Vagina (tissue), 2 donors: ENCODE measurements at regions not wholly inside any gene's neighbourhood (a gene's known extent, or its start where the extent isn't known, plus 50 kb on each side); places are given as distances from the start of the nearest gene placed in this dataset.

ENCODE experiments used
- DNase-seq, 2 donors: peaks; one replicate each; pipeline ENCODE4 v3.0.0-alpha.2; 2017; ENCODE audit errors: extremely low spot score in 2 of 2
- H3K27ac ChIP-seq: fragments of 200-600 bp; sonication (generic); one replicate; pipeline ENCODE4 v1.5.1; 2019
- H3K27me3 ChIP-seq: fragments of 200-600 bp; sonication (generic); one replicate; pipeline ENCODE4 v1.5.1; 2019
- H3K36me3 ChIP-seq, 2 donors: fragments of 200-600 bp; sonication (generic); one replicate each; pipeline ENCODE4 v1.5.1; 2017 to 2019
- H3K4me1 ChIP-seq: fragments of 200-600 bp; sonication (generic); one replicate; pipeline ENCODE4 v1.5.1; 2019
- H3K4me3 ChIP-seq, 2 donors: fragments of 200-600 bp; sonication (generic); 1 replicate in 1 of 2; 2 replicates in 1 of 2; pipeline ENCODE4 v1.5.1; 2016 to 2019
- H3K9me3 ChIP-seq: fragments of 200-600 bp; sonication (generic); one replicate; pipeline ENCODE4 v1.5.1; 2019
- POLR2A ChIP-seq, 2 donors: fragments of 450-650 bp; IDR thresholded peaks; one replicate each; pipeline ENCODE4 v1.6.1; 2017; ENCODE audit warnings: antibody characterized with exemption in 2 of 2, mild to moderate bottlenecking in 2 of 2, moderate library complexity in 2 of 2
- POLR2AphosphoS5 ChIP-seq, 2 donors: sonication (generic); formaldehyde crosslinking; IDR thresholded peaks; one replicate each; pipeline ENCODE4 v1.9.0; 2017; ENCODE audit warnings: antibody characterized with exemption in 2 of 2, mild to moderate bottlenecking in 2 of 2, low read depth in 1 of 2; ENCODE audit not compliant: insufficient read depth in 1 of 2
- intact Hi-C: fragments of 100-400 bp; cut with DNase I; formaldehyde crosslinking; loops from one replicate; pipeline ENCODE4 v1.15.1; 2023
- TF ChIP-seq, protein P1 (sequence below), 3 experiments: fragments of 450-650 bp in 2 of 3; fragments of 200-600 bp in 1 of 3; sonication (generic) in 1 of 3; IDR thresholded peaks; one replicate each; pipeline ENCODE4 v1.5.1; 2017 to 2019; ENCODE audit warnings: antibody characterized with exemption in 3 of 3, mild to moderate bottlenecking in 2 of 3, moderate library complexity in 2 of 3

DNA sequence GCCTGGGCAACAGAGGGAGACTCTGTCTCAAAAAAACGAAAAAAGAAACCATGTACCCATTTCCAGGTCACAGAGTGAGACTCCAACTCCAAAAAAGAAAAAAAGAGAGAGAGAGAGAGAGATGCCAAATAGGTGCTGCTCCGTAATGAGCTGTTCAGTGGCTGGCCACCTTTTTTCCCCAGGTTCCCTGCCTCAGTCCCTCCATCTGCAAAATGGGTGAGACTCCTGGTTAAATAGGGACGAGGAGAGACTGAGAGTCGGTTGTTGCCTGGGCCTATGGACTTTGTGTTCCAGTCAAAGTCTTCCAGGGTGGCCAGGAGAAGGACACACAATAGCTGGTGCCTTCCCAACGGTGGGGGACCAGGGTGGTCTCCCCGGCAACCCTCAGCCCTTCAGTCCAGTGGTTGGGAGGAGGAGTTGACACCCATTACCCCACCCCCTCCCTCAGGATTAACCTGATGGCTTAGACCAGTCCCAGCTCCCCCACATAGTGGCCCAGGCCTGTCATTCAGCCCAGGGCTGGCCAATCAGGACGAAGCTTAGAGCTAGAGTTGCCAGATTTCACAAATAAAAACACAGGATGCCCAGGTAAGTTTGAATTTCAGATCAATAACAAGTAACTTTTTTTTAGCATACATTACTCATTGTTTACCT lies 258.2 kb downstream of the PARN start:
- intact Hi-C loops, result no loop called here
- TF ChIP-seq, protein P1, sequence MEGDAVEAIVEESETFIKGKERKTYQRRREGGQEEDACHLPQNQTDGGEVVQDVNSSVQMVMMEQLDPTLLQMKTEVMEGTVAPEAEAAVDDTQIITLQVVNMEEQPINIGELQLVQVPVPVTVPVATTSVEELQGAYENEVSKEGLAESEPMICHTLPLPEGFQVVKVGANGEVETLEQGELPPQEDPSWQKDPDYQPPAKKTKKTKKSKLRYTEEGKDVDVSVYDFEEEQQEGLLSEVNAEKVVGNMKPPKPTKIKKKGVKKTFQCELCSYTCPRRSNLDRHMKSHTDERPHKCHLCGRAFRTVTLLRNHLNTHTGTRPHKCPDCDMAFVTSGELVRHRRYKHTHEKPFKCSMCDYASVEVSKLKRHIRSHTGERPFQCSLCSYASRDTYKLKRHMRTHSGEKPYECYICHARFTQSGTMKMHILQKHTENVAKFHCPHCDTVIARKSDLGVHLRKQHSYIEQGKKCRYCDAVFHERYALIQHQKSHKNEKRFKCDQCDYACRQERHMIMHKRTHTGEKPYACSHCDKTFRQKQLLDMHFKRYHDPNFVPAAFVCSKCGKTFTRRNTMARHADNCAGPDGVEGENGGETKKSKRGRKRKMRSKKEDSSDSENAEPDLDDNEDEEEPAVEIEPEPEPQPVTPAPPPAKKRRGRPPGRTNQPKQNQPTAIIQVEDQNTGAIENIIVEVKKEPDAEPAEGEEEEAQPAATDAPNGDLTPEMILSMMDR (IDR thresholded peaks at IDR 0.05), result no peak
- no peak for TF ChIP-seq POLR2AphosphoS5 (IDR thresholded peaks at IDR 0.05; ENCODE audit: insufficient read depth in 1 of 2, low read depth in 1 of 2)

DNA sequence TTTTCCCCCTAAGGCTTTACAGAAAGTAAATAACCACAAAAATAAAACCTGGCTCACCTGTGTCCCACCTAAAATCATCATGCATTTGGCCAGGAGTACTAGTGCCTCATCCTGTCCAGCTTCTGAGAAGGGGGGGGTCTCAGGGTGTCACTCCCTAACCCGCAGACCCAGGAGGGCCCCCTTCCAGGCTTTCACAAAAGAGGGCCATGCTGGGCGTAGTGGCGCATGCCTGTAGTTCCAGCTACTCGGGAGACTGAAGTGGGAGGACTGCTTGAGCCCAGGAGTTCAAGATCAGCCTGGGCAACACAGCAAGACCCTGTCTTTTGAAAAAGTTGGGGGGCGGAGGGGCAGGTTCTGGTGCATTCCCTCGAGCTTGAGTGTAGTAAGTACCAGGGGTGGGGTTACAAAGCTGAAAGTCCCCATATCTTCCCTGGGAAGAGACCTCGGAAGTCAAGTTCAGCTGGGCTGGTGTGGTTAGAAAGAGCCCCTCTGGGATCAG lies 259.3 kb downstream of the PARN start:
- peak overlapping the region in 1 of 2 donors; percentile 8 for H3K4me3 ChIP-seq
- no peaks in the 10 kb centered on the region for H3K36me3 ChIP-seq
- TF ChIP-seq POLR2AphosphoS5 (IDR thresholded peaks at IDR 0.05; ENCODE audit: insufficient read depth in 1 of 2, low read depth in 1 of 2) (no peak), POLR2A (IDR thresholded peaks at IDR 0.05) (no peak)
- TF ChIP-seq, protein P1 (IDR thresholded peaks at IDR 0.05), result no peak
- no peaks in the 10 kb centered on the region for H3K27me3 ChIP-seq
- DNase-seq, result peak in 1 of 2 donors; percentile 81
- no peaks in the 10 kb centered on the region for H3K9me3 ChIP-seq
- intact Hi-C loops, result no loop called here
- peak overlapping the region; percentile 71 for H3K27ac ChIP-seq
- H3K4me1 ChIP-seq, result peaks cover 42% of the 10 kb centered on the region

More for the DNA sequence above, 258.2 kb downstream of the PARN start:
- no peaks in the 10 kb centered on the region for H3K27me3 ChIP-seq
- peak in 1 of 2 donors; percentile 78 for DNase-seq
- no peak overlapping the region for H3K27ac ChIP-seq
- H3K36me3 ChIP-seq, result no peaks in the 10 kb centered on the region
- no peaks in the 10 kb centered on the region for H3K9me3 ChIP-seq
- peaks cover 42% of the 10 kb centered on the region for H3K4me1 ChIP-seq
- H3K4me3 ChIP-seq, result no peak overlapping the region

DNA sequence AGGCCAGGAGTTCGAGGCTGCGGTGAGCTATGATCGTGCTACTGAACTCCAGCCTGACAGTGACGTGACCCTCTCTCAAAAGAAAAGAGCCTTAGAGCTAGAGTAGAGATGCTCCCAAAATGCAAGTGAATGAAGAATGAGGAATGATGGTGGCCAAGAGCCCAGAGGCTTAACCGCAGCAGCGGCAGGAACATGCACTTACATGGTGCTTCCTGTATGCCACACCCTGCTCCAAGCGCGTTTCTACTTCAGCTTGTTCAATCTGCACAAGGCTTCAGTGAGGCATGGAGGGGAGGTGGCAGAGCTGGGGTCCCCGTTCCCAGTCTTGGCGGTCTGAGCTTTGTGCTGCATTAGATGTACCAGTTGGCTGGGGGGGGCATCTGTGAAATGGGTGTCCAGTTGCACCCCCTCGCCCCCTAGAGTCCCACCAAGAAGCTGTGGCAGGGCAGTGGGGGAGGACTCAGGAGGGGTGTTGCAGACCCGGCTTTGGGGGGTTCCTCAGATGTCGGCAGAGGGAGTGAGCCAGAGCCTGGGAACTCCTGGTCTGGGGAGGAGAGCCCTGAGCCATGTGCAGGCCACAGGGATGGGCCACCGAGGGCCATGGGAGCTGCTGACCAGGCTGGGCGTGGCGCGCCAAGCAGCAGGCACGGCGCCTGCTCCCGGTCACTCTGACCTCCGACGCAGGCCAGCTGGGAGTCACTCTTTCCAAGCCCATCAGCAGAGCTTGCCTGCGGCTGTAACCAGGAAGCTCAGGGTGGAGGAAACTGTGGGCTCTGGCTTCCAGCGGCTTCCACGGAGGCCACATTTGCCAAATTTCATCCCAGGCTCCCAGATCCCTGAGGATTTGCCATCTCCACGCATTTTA lies 260.1 kb downstream of the PARN start:
- peak in 1 of 2 donors; percentile 88 for DNase-seq
- no peaks in the 10 kb centered on the region for H3K9me3 ChIP-seq
- H3K4me1 ChIP-seq, result peaks cover 42% of the 10 kb centered on the region
- intact Hi-C loops, result no loop called here
- peak overlapping the region; percentile 71 for H3K27ac ChIP-seq
- TF ChIP-seq POLR2AphosphoS5 (IDR thresholded peaks at IDR 0.05; ENCODE audit: insufficient read depth in 1 of 2, low read depth in 1 of 2) (peak in 1 of 2 donors; percentile 85), POLR2A (IDR thresholded peaks at IDR 0.05) (no peak)
- TF ChIP-seq, protein P1 (IDR thresholded peaks at IDR 0.05), result no peak
- no peaks in the 10 kb centered on the region for H3K27me3 ChIP-seq
- H3K4me3 ChIP-seq, result peak overlapping the region in 1 of 2 donors; percentile 8
- H3K36me3 ChIP-seq, result no peaks in the 10 kb centered on the region

DNA sequence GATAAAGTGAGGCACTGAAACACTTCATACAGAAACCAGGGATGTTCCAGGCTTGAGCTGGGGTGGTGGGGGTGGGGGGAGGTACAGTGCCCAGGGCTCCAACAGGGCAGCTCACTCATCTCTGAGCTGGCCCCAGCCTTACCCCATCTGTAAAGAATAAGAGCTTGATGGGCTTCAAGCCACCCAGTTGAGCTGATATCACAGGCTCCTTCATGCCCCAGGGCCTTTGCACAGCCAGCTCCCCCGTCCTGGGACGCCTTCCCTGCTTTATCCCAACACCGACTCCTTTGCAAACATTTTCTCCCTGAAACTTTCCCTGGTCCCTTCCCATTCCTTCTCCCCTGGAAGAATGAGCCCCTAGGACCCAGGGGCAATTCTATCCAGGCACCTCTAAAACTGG lies 261.7 kb downstream of the PARN start:
- H3K27me3 ChIP-seq, result no peaks in the 10 kb centered on the region
- no peak overlapping the region for H3K27ac ChIP-seq
- H3K9me3 ChIP-seq, result no peaks in the 10 kb centered on the region
- intact Hi-C loops, result no loop called here
- TF ChIP-seq POLR2AphosphoS5 (IDR thresholded peaks at IDR 0.05; ENCODE audit: insufficient read depth in 1 of 2, low read depth in 1 of 2) (no peak), POLR2A (IDR thresholded peaks at IDR 0.05) (no peak)
- TF ChIP-seq, protein P1 (IDR thresholded peaks at IDR 0.05), result no peak
- H3K36me3 ChIP-seq, result no peaks in the 10 kb centered on the region
- H3K4me3 ChIP-seq, result no peak overlapping the region
- peak in 1 of 2 donors; percentile 76 for DNase-seq
- H3K4me1 ChIP-seq, result peaks cover 50% of the 10 kb centered on the region
